Spleen (tissue), 11 donors: ENCODE measurements at regions not wholly inside any gene's neighbourhood (a gene's known extent, or its start where the extent isn't known, plus 50 kb on each side); places are given as distances from the start of the nearest gene placed in this dataset.

Experiments used
- DNase-seq: peaks from one replicate; pipeline ENCODE4 v3.0.0-alpha.2; 2020
- H3K27ac ChIP-seq, 8 donors: fragments of 200-600 bp; sonication (generic) in 7 of 8; 1 replicate in 4 of 8; 2 replicates in 4 of 8; pipeline versions ENCODE4 v1.5.0 to v1.8.0; 2016 to 2021; ENCODE audit warnings: inconsistent platforms in 4 of 8, mild to moderate bottlenecking in 4 of 8, moderate library complexity in 1 of 8
- H3K27me3 ChIP-seq, 7 donors: fragments of 200-600 bp; sonication (generic) in 6 of 7; replicated peaks in 1 of 7; 1 replicate in 4 of 7; 2 replicates in 3 of 7; pipeline versions ENCODE4 v1.5.0 to v1.8.0; 2016 to 2021; ENCODE audit warnings: inconsistent platforms in 3 of 7, mild to moderate bottlenecking in 1 of 7
- H3K36me3 ChIP-seq, 6 donors: fragments of 200-600 bp; sonication (generic) in 5 of 6; 1 replicate in 4 of 6; 2 replicates in 2 of 6; pipeline versions ENCODE4 v1.5.0 to v1.8.0; 2016 to 2021; ENCODE audit warnings: inconsistent platforms in 2 of 6
- H3K4me1 ChIP-seq, 6 donors: fragments of 200-600 bp; sonication (generic) in 5 of 6; 1 replicate in 3 of 6; 2 replicates in 3 of 6; pipeline versions ENCODE4 v1.5.0 to v1.8.0; 2016 to 2021; ENCODE audit warnings: inconsistent platforms in 3 of 6
- H3K4me3 ChIP-seq, 8 donors: fragments of 200-600 bp; sonication (generic) in 7 of 8; 1 replicate in 4 of 8; 2 replicates in 4 of 8; pipeline versions ENCODE4 v1.5.0 to v1.8.0; 2016 to 2021; ENCODE audit warnings: inconsistent platforms in 4 of 8, mild to moderate bottlenecking in 4 of 8, moderate library complexity in 2 of 8
- H3K9me3 ChIP-seq, 8 donors: fragments of 200-600 bp; sonication (generic) in 7 of 8; 1 replicate in 4 of 8; 2 replicates in 4 of 8; pipeline versions ENCODE4 v1.5.0 to v1.8.0; 2016 to 2021; ENCODE audit warnings: inconsistent platforms in 4 of 8
- POLR2A ChIP-seq, 3 donors: fragments of 450-650 bp; IDR thresholded peaks; one replicate each; pipeline ENCODE4 v1.5.1; 2017; ENCODE audit warnings: antibody characterized with exemption in 3 of 3, mild to moderate bottlenecking in 1 of 3
- POLR2AphosphoS5 ChIP-seq, 3 donors: sonication (generic); formaldehyde crosslinking; IDR thresholded peaks; one replicate each; pipeline ENCODE4 v1.5.1; 2017; ENCODE audit warnings: antibody characterized with exemption in 3 of 3
- WGBS, 5 donors: extraction: QIAGEN DNeasy Blood & Tissue Kit in 3 of 5; methylation state at CpG; one replicate each; pipeline versions ENCODE4 v1.1.5 to v1.1.7; 2013 to 2018; 5-methylcytosine and 5-hydroxymethylcytosine counted together
- intact Hi-C: fragments of 100-400 bp; cut with DNase I; formaldehyde crosslinking; loops from one replicate; pipeline ENCODE4 v1.15.0; 2023; ENCODE audit warnings: low total_unique reads
- TF ChIP-seq, protein P1 (sequence below), 11 experiments: fragments of 200-600 bp in 7 of 11; fragments of 450-650 bp in 4 of 11; sonication (generic) in 4 of 11; IDR thresholded peaks in 8 of 11; conservative IDR thresholded peaks in 3 of 11; 1 replicate in 7 of 11; 2 replicates in 4 of 11; pipeline versions ENCODE4 v1.4.0 to v1.8.0; 2016 to 2021; ENCODE audit warnings: antibody characterized with exemption in 11 of 11, inconsistent platforms in 4 of 11, mild to moderate bottlenecking in 1 of 11
- donor health status: healthy with polysubstance abuse.
- donor health status: DM: no; HTN: no; CAD: no; lungs with moderate emphysema.
- donor health status: DM: no; HTN: no; CAD: no.
- donor health status: Bipolar disorder and iron deficiency.
- donor health status: healthy.
- donor health status: DM: no; HTN: no; CAD: no.
- donor health status: DM: yes; HTN: yes; CAD: no.

DNA sequence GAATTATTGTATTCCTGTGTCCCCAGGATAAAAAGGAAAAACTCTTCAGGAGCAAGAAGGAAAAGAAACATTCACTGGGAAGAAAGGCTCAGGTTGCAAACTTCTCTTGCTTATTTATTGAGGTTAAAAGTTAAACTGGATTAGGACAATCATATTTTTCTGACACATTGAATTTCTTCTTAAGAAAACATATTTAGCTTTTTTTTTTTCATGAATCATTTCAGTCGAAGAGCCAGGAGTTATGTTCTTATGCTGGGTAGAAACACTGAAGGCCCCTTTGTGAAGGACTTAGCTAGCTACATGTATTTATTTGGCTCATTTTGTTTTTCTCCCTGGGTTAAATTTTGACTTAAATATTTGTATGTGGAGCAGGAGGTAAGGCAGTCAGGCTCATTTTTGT, 434.0 kb downstream of the KLF5 start:
- TF ChIP-seq POLR2AphosphoS5 (IDR thresholded peaks at IDR 0.05) (no peak), POLR2A (IDR thresholded peaks at IDR 0.05) (no peak)
- TF ChIP-seq, protein P1, sequence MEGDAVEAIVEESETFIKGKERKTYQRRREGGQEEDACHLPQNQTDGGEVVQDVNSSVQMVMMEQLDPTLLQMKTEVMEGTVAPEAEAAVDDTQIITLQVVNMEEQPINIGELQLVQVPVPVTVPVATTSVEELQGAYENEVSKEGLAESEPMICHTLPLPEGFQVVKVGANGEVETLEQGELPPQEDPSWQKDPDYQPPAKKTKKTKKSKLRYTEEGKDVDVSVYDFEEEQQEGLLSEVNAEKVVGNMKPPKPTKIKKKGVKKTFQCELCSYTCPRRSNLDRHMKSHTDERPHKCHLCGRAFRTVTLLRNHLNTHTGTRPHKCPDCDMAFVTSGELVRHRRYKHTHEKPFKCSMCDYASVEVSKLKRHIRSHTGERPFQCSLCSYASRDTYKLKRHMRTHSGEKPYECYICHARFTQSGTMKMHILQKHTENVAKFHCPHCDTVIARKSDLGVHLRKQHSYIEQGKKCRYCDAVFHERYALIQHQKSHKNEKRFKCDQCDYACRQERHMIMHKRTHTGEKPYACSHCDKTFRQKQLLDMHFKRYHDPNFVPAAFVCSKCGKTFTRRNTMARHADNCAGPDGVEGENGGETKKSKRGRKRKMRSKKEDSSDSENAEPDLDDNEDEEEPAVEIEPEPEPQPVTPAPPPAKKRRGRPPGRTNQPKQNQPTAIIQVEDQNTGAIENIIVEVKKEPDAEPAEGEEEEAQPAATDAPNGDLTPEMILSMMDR (IDR thresholded peaks at IDR 0.05 in 8 of 11, conservative IDR thresholded peaks at IDR 0.05 in 3 of 11) = no peak
- no peak for DNase-seq
- Histone ChIP-seq H3K4me3 (no peak overlapping the region), H3K36me3 (no peaks in the 10 kb centered on the region), H3K27me3 (no peaks in the 10 kb centered on the region), H3K4me1 (no peaks in the 10 kb centered on the region), H3K27ac (no peak overlapping the region), H3K9me3 (no peaks in the 10 kb centered on the region)
- 13 to 36% (median 26%) methylated on average over 1 of the region's 1 CpG for WGBS, 5 donors
- intact Hi-C loops = no loop called here

DNA sequence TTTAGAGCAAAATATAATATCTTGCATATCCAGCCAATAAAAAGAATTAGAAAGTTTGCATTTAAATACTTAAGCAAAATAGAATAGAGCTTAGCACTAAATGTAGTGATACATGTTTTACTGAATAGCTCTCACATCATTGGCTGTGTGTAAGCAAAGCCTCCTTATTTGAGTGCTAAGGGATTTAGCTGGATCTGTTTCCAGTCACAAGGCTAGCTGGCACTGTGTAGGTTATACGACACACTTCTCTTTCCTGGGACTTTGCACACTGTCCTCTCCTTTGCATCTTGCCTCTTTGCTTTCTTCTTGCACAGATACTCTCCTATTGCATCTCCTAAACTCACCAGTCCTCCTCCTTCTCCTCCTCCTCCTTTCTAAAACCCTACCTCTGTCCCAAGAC, 423.8 kb downstream of the KLF5 start:
- H3K36me3 ChIP-seq = no peaks in the 10 kb centered on the region
- no peaks in the 10 kb centered on the region for H3K9me3 ChIP-seq
- no peaks in the 10 kb centered on the region for H3K27me3 ChIP-seq
- 0 to 100% (median 93%) methylated on average over 1 of the region's 1 CpG for WGBS, 5 donors
- no peaks in the 10 kb centered on the region for H3K4me1 ChIP-seq
- TF ChIP-seq, protein P1 (IDR thresholded peaks at IDR 0.05 in 8 of 11, conservative IDR thresholded peaks at IDR 0.05 in 3 of 11) = no peak
- TF ChIP-seq POLR2A (IDR thresholded peaks at IDR 0.05) = no peak
- no peak for TF ChIP-seq POLR2AphosphoS5 (IDR thresholded peaks at IDR 0.05)
- intact Hi-C loops = no loop called here
- no peak for DNase-seq
- H3K4me3 ChIP-seq = no peak overlapping the region
- no peak overlapping the region for H3K27ac ChIP-seq

DNA sequence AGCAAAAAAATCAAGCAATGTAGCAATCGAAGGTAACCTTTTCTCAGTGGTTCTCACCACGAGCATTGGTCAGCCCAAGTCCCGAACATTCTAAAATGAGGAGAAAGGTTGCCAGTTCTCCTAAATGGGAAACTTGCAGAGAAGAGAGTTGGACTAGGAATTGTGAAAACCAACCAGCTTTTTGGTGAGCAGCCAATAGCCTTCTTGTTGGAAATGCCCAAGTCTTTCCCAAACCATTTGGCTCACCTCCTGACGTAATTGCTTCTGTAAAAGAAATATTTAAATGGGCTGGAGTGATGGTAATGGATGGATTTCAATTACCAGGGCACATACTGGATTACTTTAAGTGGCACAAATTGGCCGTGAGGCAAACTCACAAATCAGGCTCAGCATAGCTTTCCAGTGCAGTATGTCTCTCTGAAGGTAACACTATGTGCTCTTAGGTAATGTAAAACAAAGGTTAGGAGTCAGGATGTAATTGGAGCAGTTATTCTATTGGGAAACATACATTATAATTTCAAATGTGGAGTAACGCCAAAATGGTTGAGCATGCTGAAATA, 423.2 kb downstream of the KLF5 start:
- no peaks in the 10 kb centered on the region for H3K4me1 ChIP-seq
- no peaks in the 10 kb centered on the region for H3K27me3 ChIP-seq
- DNase-seq = no peak
- no peaks in the 10 kb centered on the region for H3K36me3 ChIP-seq
- intact Hi-C loops = no loop called here
- WGBS, 5 donors = 76 to 86% (median 81%) methylated on average over 6 of the region's 6 CpGs
- TF ChIP-seq, protein P1 (IDR thresholded peaks at IDR 0.05 in 8 of 11, conservative IDR thresholded peaks at IDR 0.05 in 3 of 11) = no peak
- TF ChIP-seq POLR2AphosphoS5 (IDR thresholded peaks at IDR 0.05) (no peak), POLR2A (IDR thresholded peaks at IDR 0.05) (no peak)
- H3K27ac ChIP-seq = no peak overlapping the region
- no peak overlapping the region for H3K4me3 ChIP-seq
- no peaks in the 10 kb centered on the region for H3K9me3 ChIP-seq

DNA sequence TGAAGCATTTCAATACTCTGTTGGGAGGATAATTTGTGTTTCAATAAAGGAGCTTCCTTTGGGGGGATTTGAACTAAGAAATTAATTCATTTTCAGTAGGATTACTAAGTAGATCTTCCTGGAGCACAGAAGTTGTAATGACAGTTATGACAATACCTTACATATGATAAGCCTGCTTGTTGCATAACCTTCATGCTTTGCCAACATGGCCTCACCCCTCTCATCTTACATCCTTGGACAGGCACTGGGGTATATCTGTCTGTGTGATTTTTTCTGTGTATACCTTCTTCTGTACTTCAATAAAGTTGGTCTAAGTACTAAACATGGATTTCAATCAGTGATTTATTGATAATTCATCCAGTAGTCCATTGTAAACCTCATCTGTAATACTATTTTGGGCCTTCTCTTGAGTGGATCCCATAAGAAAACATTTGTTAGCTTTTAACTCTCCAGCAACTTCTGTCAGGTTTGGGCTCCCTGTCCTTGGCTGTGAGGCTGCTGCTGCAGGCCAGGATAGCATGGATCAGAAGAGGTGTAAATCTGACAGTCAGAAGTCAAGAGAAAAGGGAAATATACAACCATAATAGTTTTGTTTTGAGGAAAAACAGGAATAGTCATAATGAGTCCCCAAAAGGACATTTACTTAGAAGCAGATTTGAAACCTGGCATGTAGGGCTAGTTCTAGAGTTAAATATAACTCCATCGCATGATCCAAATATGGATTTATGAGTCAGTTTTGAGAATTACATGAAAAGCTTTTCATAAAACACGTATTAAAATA, 422.2 kb downstream of the KLF5 start:
- intact Hi-C loops = no loop called here
- no peak overlapping the region for H3K27ac ChIP-seq
- no peaks in the 10 kb centered on the region for H3K9me3 ChIP-seq
- TF ChIP-seq POLR2A (IDR thresholded peaks at IDR 0.05) (no peak), POLR2AphosphoS5 (IDR thresholded peaks at IDR 0.05) (no peak)
- TF ChIP-seq, protein P1 (IDR thresholded peaks at IDR 0.05 in 8 of 11, conservative IDR thresholded peaks at IDR 0.05 in 3 of 11) = no peak
- H3K36me3 ChIP-seq = no peaks in the 10 kb centered on the region
- no peaks in the 10 kb centered on the region for H3K4me1 ChIP-seq
- 81 to 88% (median 84%) methylated on average over 2 of the region's 2 CpGs for WGBS, 5 donors
- DNase-seq = no peak
- H3K4me3 ChIP-seq = no peak overlapping the region
- H3K27me3 ChIP-seq = no peaks in the 10 kb centered on the region
